HCT116 (cell line): ENCODE measurements at regions not wholly inside any gene's neighbourhood (a gene's known extent, or its start where the extent isn't known, plus 50 kb on each side); places are given as distances from the start of the nearest gene placed in this dataset.

Experiments used
- ATAC-seq: fragments of 200-7000 bp; cut with Tn5 transposase; 2 replicates; pipeline ENCODE4 v1.9.1; 2020; ENCODE audit warnings: mild to moderate bottlenecking, moderate library complexity
- BruUV-seq: library from RNA; stranded (reverse); fragments of 400-500 nt; replicated peaks from 2 replicates; lab custom pipeline; 2021; lab: Mats Ljungman, UMichigan
- CTCF ChIA-PET: fragments of 300-600 bp; sonication (Branson Sonifier 250); formaldehyde crosslinking; loops from one replicate; lab custom pipeline; 2021; ENCODE audit warnings: antibody characterized with exemption; lab: Charles Lee
- POLR2A ChIA-PET: fragments of 300-600, 350-600 bp; sonication (Branson Sonifier 250); formaldehyde crosslinking; loops from one replicate; lab custom pipeline; 2021; ENCODE audit warnings: antibody characterized with exemption; lab: Charles Lee
- RAD21 ChIA-PET, 2 experiments: fragments of 300-600 bp; sonication (Branson Sonifier 250); formaldehyde crosslinking; loops; one replicate each; lab custom pipeline; 2023; ENCODE audit warnings: low total read pairs in 2 of 2; ENCODE audit not compliant: uncharacterized antibody in 2 of 2, unreplicated experiment in 2 of 2, low non-redundant PET in 1 of 2; lab: Charles Lee
- DNase-seq: peaks from one replicate; pipeline ENCODE4 v3.0.0-alpha.2; 2010; ENCODE audit warnings: low read depth, low spot score
- H2AFZ ChIP-seq: fragments of 200-600 bp; shearing (Covaris generic), sonication (generic); 2 replicates; pipeline ENCODE4 v1.6.1; 2017; ENCODE audit warnings: low read depth, mixed run types, mixed read lengths, antibody characterized with exemption, low read length; ENCODE audit not compliant: poor library complexity, severe bottlenecking
- H3K27ac ChIP-seq: 2 replicates; pipeline ENCODE4 v1.5.1; 2012; ENCODE audit warnings: low read depth, low read length
- H3K27me3 ChIP-seq: fragments of 200-600 bp; sonication (generic); 2 replicates; pipeline ENCODE4 v1.6.1; 2016; ENCODE audit warnings: mixed run types, low read length, mixed read lengths; ENCODE audit not compliant: insufficient read depth
- H3K36me3 ChIP-seq, 2 experiments: fragments of 200-500 bp in 1 of 2; fragments of 200-600 bp in 1 of 2; sonication (Bioruptor generic) in 1 of 2; sonication (generic) in 1 of 2; 2 replicates each; pipeline versions ENCODE4 v1.5.1 to v1.6.1; 2014 to 2016; ENCODE audit warnings: low read length in 2 of 2, inconsistent platforms in 1 of 2, mixed read lengths in 1 of 2, mixed run types in 1 of 2; ENCODE audit not compliant: insufficient read depth in 2 of 2, control insufficient read depth in 1 of 2
- H3K4me1 ChIP-seq, 2 experiments: fragments of 200-600 bp in 1 of 2; sonication (generic) in 1 of 2; 2 replicates each; pipeline versions ENCODE4 v1.5.1 to v1.6.1; 2012 to 2017; ENCODE audit warnings: low read length in 2 of 2, inconsistent platforms in 1 of 2, mild to moderate bottlenecking in 1 of 2, mixed read lengths in 1 of 2, mixed run types in 1 of 2, moderate library complexity in 1 of 2; ENCODE audit not compliant: insufficient read depth in 2 of 2, control insufficient read depth in 1 of 2
- H3K4me2 ChIP-seq: fragments of 200-600 bp; sonication (generic); 2 replicates; pipeline ENCODE4 v1.6.1; 2017; ENCODE audit warnings: mixed run types, low read length, mixed read lengths
- H3K4me3 ChIP-seq, 2 experiments: fragments of 200-600 bp in 1 of 2; sonication (generic) in 1 of 2; replicated peaks in 1 of 2; 2 replicates each; pipeline ENCODE4 v1.5.1; 2011 to 2016; ENCODE audit warnings: low read length in 2 of 2, control low read depth in 1 of 2, low read depth in 1 of 2, mild to moderate bottlenecking in 1 of 2, mixed read lengths in 1 of 2, mixed run types in 1 of 2
- H3K79me2 ChIP-seq: fragments of 200-600 bp; sonication (generic); 2 replicates; pipeline ENCODE4 v1.6.1; 2017; ENCODE audit warnings: mild to moderate bottlenecking, mixed run types, low read length, moderate library complexity, mixed read lengths; ENCODE audit not compliant: insufficient read depth
- H3K9ac ChIP-seq: fragments of 200-600 bp; sonication (generic); 2 replicates; pipeline ENCODE4 v1.6.1; 2016; ENCODE audit warnings: low read length, mixed read lengths
- H3K9me2 ChIP-seq: fragments of 200-600 bp; sonication (generic), shearing (Covaris generic); 2 replicates; pipeline ENCODE4 v1.6.1; 2017; ENCODE audit warnings: mixed run types, mild to moderate bottlenecking, moderate library complexity; ENCODE audit not compliant: insufficient read depth
- H3K9me3 ChIP-seq, 2 experiments: fragments of 200-500 bp in 1 of 2; fragments of 200-600 bp in 1 of 2; sonication (Bioruptor generic) in 1 of 2; sonication (generic) in 1 of 2; 2 replicates each; pipeline ENCODE4 v1.6.1; 2014 to 2017; ENCODE audit warnings: low read length in 2 of 2, mixed read lengths in 2 of 2, inconsistent platforms in 1 of 2, low read depth in 1 of 2, mild to moderate bottlenecking in 1 of 2, mixed run types in 1 of 2, moderate library complexity in 1 of 2; ENCODE audit not compliant: control insufficient read depth in 1 of 2, insufficient read depth in 1 of 2
- H4K20me1 ChIP-seq: fragments of 200-600 bp; sonication (generic), shearing (Covaris generic); 2 replicates; pipeline ENCODE4 v1.6.1; 2017; ENCODE audit warnings: mixed run types, mild to moderate bottlenecking, moderate library complexity; ENCODE audit not compliant: insufficient read depth
- CBX3 ChIP-seq: IDR thresholded peaks from 2 replicates; pipeline ENCODE4 v1.6.1; 2012; ENCODE audit warnings: low read depth
- EGR1 ChIP-seq: IDR thresholded peaks from 2 replicates; pipeline ENCODE4 v1.6.1; 2012; ENCODE audit warnings: low read depth
- EZH2 ChIP-seq: fragments of 200-600 bp; sonication (generic); IDR thresholded peaks from 2 replicates; pipeline ENCODE4 v1.6.1; 2017; ENCODE audit warnings: antibody characterized with exemption, mixed run types
- EZH2phosphoT487 ChIP-seq: fragments of 200-600 bp; IDR thresholded peaks from 2 replicates; pipeline ENCODE4 v1.6.1; 2018; ENCODE audit warnings: antibody characterized with exemption, borderline replicate concordance
- POLR2A ChIP-seq: IDR thresholded peaks from 2 replicates; pipeline ENCODE4 v1.7.0; 2011; ENCODE audit warnings: borderline replicate concordance; ENCODE audit not compliant: insufficient read depth, insufficient read length; ENCODE audit errors: extremely low read depth
- POLR2AphosphoS5 ChIP-seq: IDR thresholded peaks from 2 replicates; pipeline ENCODE4 v1.6.1; 2011; ENCODE audit warnings: mild to moderate bottlenecking, low read depth, low read length, moderate library complexity
- SIN3A ChIP-seq: IDR thresholded peaks from 2 replicates; pipeline ENCODE4 v1.6.1; 2012; ENCODE audit warnings: low read depth
- SRF ChIP-seq: IDR thresholded peaks from 2 replicates; pipeline ENCODE4 v1.6.1; 2012; ENCODE audit warnings: low read depth
- ZNF274 ChIP-seq: fragments of 200-500 bp; sonication (Bioruptor generic); IDR thresholded peaks from 2 replicates; pipeline ENCODE4 v1.6.1; 2014; ENCODE audit warnings: mild to moderate bottlenecking, low read depth, low read length, inconsistent platforms
- intact Hi-C: fragments of 100-400 bp; cut with micrococcal nuclease; formaldehyde crosslinking; loops from 2 replicates; pipeline ENCODE4 v1.10.0; 2022
- TF ChIP-seq, protein P1 (sequence below), 3 experiments: fragments of 200-600 bp in 1 of 3; sonication (generic) in 1 of 3; IDR thresholded peaks in 2 of 3; conservative IDR thresholded peaks in 1 of 3; 2 replicates each; pipeline ENCODE4 v1.5.1; 2012 to 2017; ENCODE audit warnings: low read depth in 2 of 3, low read length in 2 of 3, antibody characterized with exemption in 1 of 3, borderline replicate concordance in 1 of 3, control low read depth in 1 of 3, mild to moderate bottlenecking in 1 of 3, mixed read lengths in 1 of 3, mixed run types in 1 of 3, moderate library complexity in 1 of 3; ENCODE audit not compliant: insufficient read depth in 1 of 3

GRCh38 chr1:55413286-55413685, 198.1 kb upstream of the USP24 start:
- Histone ChIP-seq H3K4me1 (no peaks in the 10 kb centered on the region), H4K20me1 (no peaks in the 10 kb centered on the region), H3K4me2 (no peak overlapping the region), H3K9me2 (no peaks in the 10 kb centered on the region), H3K9me3 (0 out of 4 replicates have a peak, but pooled peaks cover 0 to 4% of the 10 kb centered on the region in 2 experiments), H2AFZ (no peak overlapping the region), H3K4me3 (no peak overlapping the region), H3K27ac (no peak overlapping the region), H3K79me2 (no peaks in the 10 kb centered on the region), H3K9ac (no peak overlapping the region), H3K27me3 (no peaks in the 10 kb centered on the region), H3K36me3 (no peaks in the 10 kb centered on the region)
- ChIA-PET POLR2A (no interaction called here), CTCF (no interaction called here), RAD21 (no interaction called here)
- DNase-seq (no peak), ATAC-seq (no peak)
- no peak for TF ChIP-seq POLR2AphosphoS5
- TF ChIP-seq ZNF274 = no peak
- TF ChIP-seq SIN3A = no peak
- TF ChIP-seq EZH2 = no peak
- TF ChIP-seq, protein P1, sequence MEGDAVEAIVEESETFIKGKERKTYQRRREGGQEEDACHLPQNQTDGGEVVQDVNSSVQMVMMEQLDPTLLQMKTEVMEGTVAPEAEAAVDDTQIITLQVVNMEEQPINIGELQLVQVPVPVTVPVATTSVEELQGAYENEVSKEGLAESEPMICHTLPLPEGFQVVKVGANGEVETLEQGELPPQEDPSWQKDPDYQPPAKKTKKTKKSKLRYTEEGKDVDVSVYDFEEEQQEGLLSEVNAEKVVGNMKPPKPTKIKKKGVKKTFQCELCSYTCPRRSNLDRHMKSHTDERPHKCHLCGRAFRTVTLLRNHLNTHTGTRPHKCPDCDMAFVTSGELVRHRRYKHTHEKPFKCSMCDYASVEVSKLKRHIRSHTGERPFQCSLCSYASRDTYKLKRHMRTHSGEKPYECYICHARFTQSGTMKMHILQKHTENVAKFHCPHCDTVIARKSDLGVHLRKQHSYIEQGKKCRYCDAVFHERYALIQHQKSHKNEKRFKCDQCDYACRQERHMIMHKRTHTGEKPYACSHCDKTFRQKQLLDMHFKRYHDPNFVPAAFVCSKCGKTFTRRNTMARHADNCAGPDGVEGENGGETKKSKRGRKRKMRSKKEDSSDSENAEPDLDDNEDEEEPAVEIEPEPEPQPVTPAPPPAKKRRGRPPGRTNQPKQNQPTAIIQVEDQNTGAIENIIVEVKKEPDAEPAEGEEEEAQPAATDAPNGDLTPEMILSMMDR (IDR thresholded peaks at IDR 0.05 in 2 of 3, conservative IDR thresholded peaks at IDR 0.05 in 1 of 3; ENCODE audit: borderline replicate concordance in 1 of 3, insufficient read depth in 1 of 3, low read depth in 2 of 3, low read length in 2 of 3) = no peak
- no peak for TF ChIP-seq SRF
- intact Hi-C loops = no loop called here
- BruUV-seq = no TSS peak

- no peak for ATAC-seq
- POLR2A ChIA-PET = no interaction called here
These were observed 196.9 kb upstream of the USP24 start for GRCh38 chr1:55412060-55412459.

More at GRCh38 chr1:55412060-55412459, 196.9 kb upstream of the USP24 start:
- intact Hi-C loops = no loop called here
- no TSS peak for BruUV-seq
- TF ChIP-seq EGR1 (no peak), EZH2 (no peak), CBX3 (no peak), EZH2phosphoT487 (no peak), SIN3A (no peak), ZNF274 (no peak), POLR2A (no peak)
- Histone ChIP-seq H3K4me3 (no peak overlapping the region), H3K79me2 (no peaks in the 10 kb centered on the region), H2AFZ (no peak overlapping the region), H3K4me1 (no peaks in the 10 kb centered on the region), H4K20me1 (no peaks in the 10 kb centered on the region), H3K36me3 (no peaks in the 10 kb centered on the region), H3K4me2 (no peak overlapping the region), H3K9me3 (0 out of 4 replicates have a peak, but pooled peaks cover 0 to 4% of the 10 kb centered on the region in 2 experiments), H3K9me2 (no peaks in the 10 kb centered on the region), H3K27ac (no peak overlapping the region), H3K9ac (no peak overlapping the region), H3K27me3 (no peaks in the 10 kb centered on the region)
- ChIA-PET CTCF (no interaction called here), RAD21 (no interaction called here)
- DNase-seq = no peak
